B cell (primary cell): ENCODE measurements at regions not wholly inside any gene's neighbourhood (a gene's known extent, or its start where the extent isn't known, plus 50 kb on each side); places are given as distances from the start of the nearest gene placed in this dataset.
"Not testable (repeated sequence)": the region's sequence is repeated elsewhere in the genome, so short reads cannot be mapped to it uniquely, and the experiment has no call there.

Experiments
- ATAC-seq: fragments of 200-7000 bp; cut with Tn5 transposase; one replicate; pipeline ENCODE4 v1.10.0; 2021; ENCODE audit warnings: low read depth, mild to moderate bottlenecking, moderate number of reproducible peaks, moderate library complexity
- CTCF ChIA-PET: fragments of 350-600 bp; sonication (Branson Sonifier 250); formaldehyde crosslinking; loops from one replicate; lab custom pipeline; 2021; ENCODE audit warnings: antibody characterized with exemption, inconsistent platforms; lab: Charles Lee
- POLR2A ChIA-PET: fragments of 350-600 bp; sonication (Branson Sonifier 250); formaldehyde crosslinking; loops from one replicate; lab custom pipeline; 2021; ENCODE audit warnings: antibody characterized with exemption; lab: Charles Lee
- DNase-seq: peaks from one replicate; pipeline ENCODE4 v3.0.0; 2013
- H2AFZ ChIP-seq: 2 replicates; pipeline ENCODE4 v1.6.1; 2012; ENCODE audit warnings: mild to moderate bottlenecking, low read depth, low read length; ENCODE audit not compliant: insufficient read depth, poor library complexity, severe bottlenecking
- H3K27ac ChIP-seq, 2 donors: 1 replicate in 1 of 2; 2 replicates in 1 of 2; pipeline ENCODE4 v1.5.1; 2012 to 2013; ENCODE audit warnings: low read length in 2 of 2, mild to moderate bottlenecking in 2 of 2, moderate library complexity in 1 of 2
- H3K27me3 ChIP-seq, 4 experiments: fragments of 200-600 bp in 1 of 4; sonication (generic) in 1 of 4; replicated peaks in 1 of 4; 1 replicate in 2 of 4; 2 replicates in 2 of 4; pipeline versions ENCODE4 v1.6.1 to v1.7.0; 2013 to 2016; ENCODE audit warnings: low read length in 3 of 4, mild to moderate bottlenecking in 2 of 4, mixed read lengths in 1 of 4, moderate library complexity in 1 of 4; ENCODE audit not compliant: insufficient read depth in 4 of 4, control insufficient read depth in 3 of 4; ENCODE audit errors: control extremely low read depth in 1 of 4
- H3K36me3 ChIP-seq, 2 experiments: replicated peaks in 1 of 2; 1 replicate in 1 of 2; 2 replicates in 1 of 2; pipeline versions ENCODE4 v1.6.1 to v1.7.1; 2013; ENCODE audit warnings: low read length in 1 of 2; ENCODE audit not compliant: insufficient read depth in 2 of 2, control insufficient read depth in 1 of 2; ENCODE audit errors: control extremely low read depth in 1 of 2, extremely low read depth in 1 of 2
- H3K4me1 ChIP-seq, 2 donors: fragments of 200-600 bp in 1 of 2; sonication (generic) in 1 of 2; 1 replicate in 1 of 2; 2 replicates in 1 of 2; pipeline versions ENCODE4 v1.5.1 to v1.6.1; 2013 to 2017; ENCODE audit warnings: low read length in 2 of 2; ENCODE audit not compliant: control insufficient read depth in 2 of 2, insufficient read depth in 2 of 2
- H3K4me2 ChIP-seq: replicated peaks from 2 replicates; pipeline ENCODE3; 2012; ENCODE audit warnings: mild to moderate bottlenecking, low read depth, low read length; ENCODE audit not compliant: poor library complexity, severe bottlenecking
- H3K4me3 ChIP-seq, 5 experiments: fragments of 200-600 bp in 1 of 5; sonication (generic) in 1 of 5; 1 replicate in 3 of 5; 2 replicates in 2 of 5; pipeline versions ENCODE4 v1.5.1 to v1.7.0; 2011 to 2016; ENCODE audit warnings: low read length in 4 of 5, mild to moderate bottlenecking in 4 of 5, low read depth in 2 of 5, control low read depth in 1 of 5, moderate library complexity in 1 of 5; ENCODE audit not compliant: insufficient read depth in 1 of 5; ENCODE audit errors: control extremely low read depth in 1 of 5, extremely low read depth in 1 of 5
- H3K79me2 ChIP-seq: fragments of 200-600 bp; sonication (generic); one replicate; pipeline ENCODE4 v1.6.0; 2016; ENCODE audit warnings: low read length; ENCODE audit not compliant: control insufficient read depth, insufficient read depth
- H3K9ac ChIP-seq: fragments of 200-600 bp; sonication (generic); 2 replicates; pipeline ENCODE4 v1.6.1; 2017; ENCODE audit warnings: mild to moderate bottlenecking, low read length, moderate library complexity
- H3K9me3 ChIP-seq, 3 donors: one replicate each; pipeline versions ENCODE4 v1.6.1 to v1.7.1; 2013; ENCODE audit warnings: low read length in 2 of 3; ENCODE audit not compliant: control insufficient read depth in 2 of 3, insufficient read depth in 1 of 3; ENCODE audit errors: control extremely low read depth in 1 of 3
- H4K20me1 ChIP-seq: 2 replicates; pipeline ENCODE4 v1.6.0; 2012; ENCODE audit warnings: mild to moderate bottlenecking, low read length; ENCODE audit not compliant: insufficient read depth, control insufficient read depth, poor library complexity, severe bottlenecking
- H3K27ac Mint-ChIP-seq: one replicate; pipeline ENCODE4 v1.8.0; 2021; ENCODE audit warnings: mixed read lengths
- H3K27me3 Mint-ChIP-seq: one replicate; pipeline ENCODE4 v1.8.0; 2021; ENCODE audit warnings: mixed read lengths
- H3K4me1 Mint-ChIP-seq: one replicate; pipeline ENCODE4 v1.8.0; 2021; ENCODE audit warnings: mixed read lengths
- H3K4me3 Mint-ChIP-seq: one replicate; pipeline ENCODE4 v1.8.0; 2021; ENCODE audit warnings: mixed read lengths
- H3K9me3 Mint-ChIP-seq: one replicate; pipeline ENCODE4 v1.8.0; 2022; ENCODE audit warnings: mixed read lengths; ENCODE audit not compliant: insufficient read depth
- CTCF ChIP-seq: fragments of 200-600 bp; IDR thresholded peaks from one replicate; pipeline ENCODE4 v1.8.0; 2022; ENCODE audit warnings: antibody characterized with exemption, mild to moderate bottlenecking
- EZH2 ChIP-seq: IDR thresholded peaks from 2 replicates; pipeline ENCODE4 v1.6.1; 2012; ENCODE audit warnings: borderline replicate concordance, low read depth, mild to moderate bottlenecking, moderate library complexity, low read length; ENCODE audit not compliant: insufficient read depth, poor library complexity, severe bottlenecking
- WGBS: methylation state at CpG from one replicate; pipeline ENCODE4 v1.1.5; 2013; ENCODE audit warnings: missing lambda C conversion rate; ENCODE audit not compliant: insufficient coverage; 5-methylcytosine and 5-hydroxymethylcytosine counted together
- intact Hi-C: fragments of 100-400 bp; cut with micrococcal nuclease; formaldehyde crosslinking; loops from one replicate; pipeline ENCODE4 v1.10.0; 2022

GRCh38 chr1:95297906-95298305 lies 63.9 kb downstream of the RWDD3 start:
- H3K4me1 ChIP-seq, intact Hi-C loops, H3K4me3 ChIP-seq, H3K36me3 ChIP-seq, H2AFZ ChIP-seq, ATAC-seq, H3K9me3 Mint-ChIP-seq, H3K4me1 Mint-ChIP-seq, H3K27ac Mint-ChIP-seq, CTCF ChIA-PET, H3K4me2 ChIP-seq, H3K27ac ChIP-seq, DNase-seq, H3K4me3 Mint-ChIP-seq, H4K20me1 ChIP-seq, H3K27me3 Mint-ChIP-seq, H3K9ac ChIP-seq, H3K27me3 ChIP-seq, POLR2A ChIA-PET, H3K9me3 ChIP-seq, H3K79me2 ChIP-seq: not testable (repeated sequence)
- WGBS: 100% methylated on average over 11 of the region's 20 CpGs

- Histone ChIP-seq H3K36me3 (no peaks in the 10 kb centered on the region), H3K27me3 (peaks cover 0 to under 1% (median 0%) of the 10 kb centered on the region in 4 experiments), H2AFZ (no peak overlapping the region), H3K27ac (no peak overlapping the region), H4K20me1 (no peaks in the 10 kb centered on the region), H3K4me3 (no peak overlapping the region), H3K4me1 (no peaks in the 10 kb centered on the region), H3K9ac (no peak overlapping the region), H3K9me3 (no peaks in the 10 kb centered on the region), H3K79me2 (no peaks in the 10 kb centered on the region), H3K4me2 (no peak overlapping the region)
- no peaks in the 10 kb centered on the region for H3K4me1 Mint-ChIP-seq
- H3K27ac Mint-ChIP-seq: no peak overlapping the region
- POLR2A ChIA-PET: no interaction called here
- CTCF ChIA-PET: no interaction called here
- TF ChIP-seq EZH2 (no peak), CTCF (no peak)
- DNase-seq (no peak), ATAC-seq (no peak)
- no peaks in the 10 kb centered on the region for H3K9me3 Mint-ChIP-seq
- peaks cover 13% of the 10 kb centered on the region for H3K27me3 Mint-ChIP-seq
- no peak overlapping the region for H3K4me3 Mint-ChIP-seq
- intact Hi-C loops: no loop called here
These were observed 67.1 kb downstream of the RWDD3 start for GRCh38 chr1:95301091-95301490.
